ENCODE measurements at regions not wholly inside any gene's neighbourhood (a gene's known extent, or its start where the extent isn't known, plus 50 kb on each side); places are given as distances from the start of the nearest gene placed in this dataset.
"Not testable (repeated sequence)": the region's sequence is repeated elsewhere in the genome, so short reads cannot be mapped to it uniquely, and the experiment has no call there.

DNA sequence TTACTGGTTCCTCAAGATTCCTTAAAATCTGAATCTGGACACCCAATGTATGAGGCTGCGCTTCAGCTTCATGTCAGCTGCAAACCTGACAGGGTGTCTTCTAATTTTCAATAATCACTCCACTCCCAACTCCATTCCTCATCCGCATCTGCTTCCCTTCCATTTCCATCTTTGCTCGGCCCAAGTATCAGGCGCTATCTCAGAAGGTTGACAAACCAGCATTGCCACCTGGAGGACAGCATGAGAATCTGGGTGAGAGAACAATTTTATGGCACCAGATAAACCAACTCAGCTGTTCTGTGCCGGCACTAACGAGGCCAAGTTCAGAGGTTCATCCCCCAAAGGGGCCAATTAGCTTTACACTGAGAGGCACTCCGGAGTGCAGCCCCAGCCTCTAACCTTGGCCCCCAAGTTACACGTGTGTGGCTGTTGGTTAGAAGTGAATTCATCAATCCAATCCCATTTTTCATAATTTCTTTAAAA lies 79.1 kb upstream of the LMO2 start:
- DNase-seq: peak; percentile 5

DNA sequence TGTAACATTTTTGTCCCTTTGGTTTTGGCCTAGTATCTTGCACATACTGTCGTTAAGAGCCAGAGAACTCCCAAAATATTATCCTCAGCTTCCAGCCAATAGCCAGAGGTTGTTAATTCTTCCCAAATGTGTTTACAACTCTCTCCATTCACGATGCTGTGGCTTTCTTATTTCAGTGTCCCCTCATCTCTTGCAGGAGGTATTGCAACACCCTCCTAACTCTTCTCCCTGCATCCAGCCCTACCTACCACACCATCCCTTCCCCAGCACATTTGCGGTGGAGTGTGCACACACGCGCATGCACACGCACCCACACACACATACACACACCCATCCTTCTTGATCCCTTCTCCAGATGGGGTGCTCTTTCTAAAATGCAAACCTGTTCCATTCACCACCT lies 75.6 kb upstream of the LMO2 start:
- no peak for DNase-seq

DNA sequence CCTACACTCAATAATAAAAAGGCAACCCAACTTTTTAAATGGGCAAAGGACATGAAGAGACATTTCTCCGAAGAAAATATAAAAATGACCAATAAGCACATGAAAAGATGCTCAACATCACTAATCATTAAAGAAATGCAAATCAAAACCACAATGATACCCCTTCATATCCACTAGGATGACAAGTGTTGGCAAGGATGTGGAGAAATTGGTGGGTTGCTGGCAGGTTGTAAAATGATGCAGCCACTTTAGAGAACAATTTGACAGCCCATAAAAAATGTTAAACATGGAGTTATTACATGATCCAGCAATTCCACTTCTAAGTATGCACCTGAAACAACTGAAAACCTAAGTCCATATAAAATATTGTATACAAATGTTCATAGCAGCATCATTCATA lies 73.2 kb upstream of the LMO2 start:
- DNase-seq: no peak

DNA sequence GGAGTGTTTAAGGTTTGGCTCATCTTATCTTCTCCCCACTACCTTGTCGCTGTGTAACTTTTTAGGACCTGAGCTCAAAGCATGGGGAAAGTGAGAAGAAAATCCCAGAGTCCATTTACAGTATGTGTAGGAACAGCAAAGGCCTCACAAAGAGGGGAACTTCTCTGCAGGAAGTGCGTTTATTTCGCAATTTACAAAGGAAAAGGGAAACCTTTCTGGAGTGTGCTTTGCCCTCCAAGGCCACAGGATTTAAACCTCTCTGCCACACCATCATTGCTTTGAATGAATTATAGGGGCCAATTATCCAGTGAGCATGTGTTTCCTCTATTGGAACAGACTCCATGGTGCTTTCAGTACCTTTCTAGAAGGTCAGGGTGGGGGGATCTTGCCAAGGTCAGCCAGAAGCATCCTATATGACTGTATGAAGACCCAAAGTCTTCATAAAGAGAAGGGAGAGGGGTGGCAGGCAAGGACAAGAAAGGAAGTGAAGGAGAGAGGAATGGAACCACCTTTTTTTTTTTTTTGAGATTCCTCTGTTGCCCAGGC lies 68.1 kb upstream of the LMO2 start:
- no peak for DNase-seq

DNA sequence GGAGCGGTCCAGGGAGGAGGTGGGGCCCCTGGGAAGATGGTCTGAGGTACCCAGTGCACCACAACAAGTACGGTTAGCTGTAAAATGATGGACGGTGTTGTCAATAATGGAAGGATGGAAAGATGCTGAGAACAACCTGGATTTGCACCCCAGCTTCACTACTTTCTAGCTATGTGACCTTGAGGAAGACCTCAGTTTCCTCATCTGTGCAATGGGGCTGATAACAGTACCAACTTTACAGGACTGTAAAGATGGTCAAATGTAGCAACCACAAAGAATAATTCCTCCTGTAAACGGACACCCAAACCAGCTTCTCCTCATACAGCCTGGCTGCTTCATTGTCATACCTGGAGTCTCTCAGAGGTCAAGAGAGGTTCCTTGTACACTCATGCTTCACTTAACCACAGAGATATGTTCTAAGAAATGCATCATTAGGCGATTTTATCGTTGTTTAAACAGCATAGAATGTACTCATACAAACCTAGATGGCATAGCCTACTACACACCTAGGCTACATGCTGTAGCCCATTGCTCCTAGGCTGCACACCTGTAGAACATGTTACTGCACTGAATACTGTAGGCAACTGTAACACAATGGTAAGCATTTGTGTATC lies 65.5 kb upstream of the LMO2 start:
- no peak for DNase-seq

DNA sequence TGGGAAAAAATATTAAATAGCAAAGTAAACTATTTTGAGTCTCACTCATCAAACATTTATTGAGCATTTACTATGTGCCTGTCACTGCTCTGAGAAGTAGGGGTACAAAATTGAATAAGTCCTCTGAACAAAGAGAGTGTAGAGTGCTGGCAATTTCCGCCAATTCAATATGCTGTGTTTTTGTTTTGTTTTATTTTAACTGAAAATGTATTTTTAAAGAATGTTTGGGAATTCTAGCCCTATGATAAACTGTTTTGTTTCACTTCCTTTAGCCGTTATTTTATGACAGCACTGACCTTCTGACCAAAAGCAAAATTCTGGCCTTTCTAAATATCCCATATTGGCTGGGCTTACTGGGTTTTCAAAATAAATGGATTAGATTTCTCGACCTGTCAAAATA lies 64.7 kb upstream of the LMO2 start:
- DNase-seq: no peak

DNA sequence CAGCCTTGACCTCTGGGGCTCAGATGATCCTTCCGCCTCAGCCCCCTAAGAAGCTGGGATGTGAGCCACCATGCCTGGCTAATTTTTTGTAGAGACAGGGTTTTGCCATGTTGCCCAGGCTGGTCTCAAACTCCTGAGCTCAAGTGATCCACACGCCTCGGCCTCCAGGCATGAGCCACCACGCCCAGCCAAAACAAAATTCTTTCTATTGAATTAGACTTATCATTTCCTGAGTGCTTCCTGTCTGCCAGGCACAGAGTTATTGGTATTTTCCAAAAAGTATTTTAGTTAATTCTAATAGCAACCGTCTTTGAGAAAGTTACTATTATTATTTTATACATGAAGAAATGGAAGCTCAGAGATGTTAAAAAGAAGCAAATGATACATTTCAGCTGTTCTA lies 61.4 kb upstream of the LMO2 start:
- DNase-seq: no peak

DNA sequence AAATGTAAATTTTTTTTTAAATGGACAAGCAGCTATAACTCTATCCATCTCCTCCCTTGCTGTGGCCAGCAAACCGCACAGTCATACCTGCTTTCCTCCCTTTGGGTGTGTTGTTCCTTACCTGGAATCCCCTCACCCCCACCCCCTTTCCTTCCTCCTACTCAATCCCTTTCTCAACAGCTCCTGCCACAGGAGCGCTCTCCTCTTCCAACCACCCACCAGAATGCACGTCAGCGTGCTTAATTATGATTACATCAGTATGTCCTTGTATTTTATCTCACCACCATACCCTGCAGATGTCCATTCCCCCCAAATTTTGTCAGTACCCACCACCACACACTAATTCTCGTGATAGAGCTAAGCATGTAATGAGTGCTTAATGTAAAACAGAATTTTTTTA lies 60.9 kb upstream of the LMO2 start:
- DNase-seq: no peak

DNA sequence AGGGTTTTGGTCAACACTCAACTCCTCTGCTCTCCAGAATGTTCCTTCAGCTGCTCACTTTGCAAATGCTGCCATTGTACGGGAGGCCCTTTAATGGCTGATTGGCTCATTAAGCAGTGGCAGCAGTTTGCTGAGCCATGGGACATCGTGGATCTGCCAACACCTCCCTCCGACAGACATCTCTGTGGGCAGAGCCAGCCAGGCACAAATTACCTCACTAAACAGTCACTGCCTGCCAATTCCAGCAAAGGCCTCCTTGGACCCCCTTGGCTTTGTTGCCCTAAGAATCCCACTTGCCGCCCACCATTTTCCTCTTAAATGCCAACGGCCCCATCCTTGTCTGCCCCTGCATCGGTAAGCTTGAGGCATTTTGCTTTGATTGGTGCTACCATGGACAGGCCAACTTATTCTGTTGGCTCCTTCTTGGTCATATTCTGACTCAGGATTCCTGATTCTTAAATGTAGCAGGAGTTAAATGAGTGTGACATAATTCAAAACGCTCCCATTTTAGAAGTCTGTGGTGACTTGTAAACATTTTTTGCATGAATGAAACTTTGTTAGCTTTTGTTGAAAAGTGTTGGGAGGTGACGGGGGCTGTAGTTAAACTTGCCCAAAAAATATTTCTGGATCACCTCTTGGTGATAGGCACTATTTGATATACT lies 57.5 kb upstream of the LMO2 start:
- DNase-seq: no peak

DNA sequence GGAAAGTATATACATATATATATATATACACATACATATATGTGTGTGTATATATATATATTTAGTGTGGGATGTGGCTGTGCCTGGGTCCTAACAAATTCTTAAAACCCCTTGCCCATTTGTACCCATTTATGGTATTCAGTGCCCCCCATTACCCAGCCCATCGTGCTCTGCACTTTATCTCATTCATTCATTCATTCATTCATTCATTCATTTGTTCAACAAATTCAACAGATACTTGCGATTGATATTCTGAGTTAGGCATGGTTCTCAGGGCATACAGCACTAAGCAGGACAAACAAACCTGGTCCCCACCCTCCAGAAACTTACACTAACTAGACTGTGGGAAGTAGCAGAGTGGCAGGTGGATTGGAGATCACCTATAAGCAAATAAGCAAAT lies 56.6 kb upstream of the LMO2 start:
- no peak for DNase-seq

DNA sequence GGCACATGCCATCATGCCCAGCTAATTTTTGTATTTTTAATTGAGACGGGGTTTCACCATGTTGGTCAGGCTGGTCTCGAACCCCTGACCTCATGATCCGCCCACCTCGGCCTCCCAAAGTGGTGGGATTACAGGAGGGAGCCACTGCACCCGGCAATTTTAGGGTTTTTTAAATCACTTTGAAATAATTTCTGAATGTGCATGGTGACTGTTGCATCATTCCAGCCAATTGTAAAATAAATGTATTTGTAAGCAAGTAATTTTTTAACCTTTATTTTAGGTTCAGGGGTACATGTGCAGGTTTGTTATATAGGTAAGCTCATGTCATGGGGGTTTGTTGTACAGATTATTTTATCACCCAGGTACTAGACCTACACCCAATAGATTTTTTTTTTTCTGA lies 56.0 kb upstream of the LMO2 start:
- not testable (repeated sequence) for DNase-seq

DNA sequence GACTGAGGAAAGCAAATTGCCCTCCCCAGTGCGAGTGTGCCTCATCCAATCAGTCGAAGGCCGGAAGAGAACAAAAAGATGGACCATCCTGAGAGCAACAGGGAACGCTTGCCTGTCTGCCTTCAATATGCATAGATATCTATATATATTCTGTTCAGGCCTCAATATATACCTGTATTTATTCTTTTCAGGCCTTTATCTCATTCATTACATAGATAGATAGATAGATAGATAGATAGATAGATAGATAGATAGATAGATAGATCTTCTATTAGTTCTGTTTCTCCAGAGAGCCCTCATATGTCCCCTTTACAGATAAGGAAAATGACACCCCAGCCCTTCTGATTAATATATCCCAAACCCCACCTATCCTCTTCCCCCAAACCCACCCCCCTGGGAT lies 55.1 kb upstream of the LMO2 start:
- no peak for DNase-seq

DNA sequence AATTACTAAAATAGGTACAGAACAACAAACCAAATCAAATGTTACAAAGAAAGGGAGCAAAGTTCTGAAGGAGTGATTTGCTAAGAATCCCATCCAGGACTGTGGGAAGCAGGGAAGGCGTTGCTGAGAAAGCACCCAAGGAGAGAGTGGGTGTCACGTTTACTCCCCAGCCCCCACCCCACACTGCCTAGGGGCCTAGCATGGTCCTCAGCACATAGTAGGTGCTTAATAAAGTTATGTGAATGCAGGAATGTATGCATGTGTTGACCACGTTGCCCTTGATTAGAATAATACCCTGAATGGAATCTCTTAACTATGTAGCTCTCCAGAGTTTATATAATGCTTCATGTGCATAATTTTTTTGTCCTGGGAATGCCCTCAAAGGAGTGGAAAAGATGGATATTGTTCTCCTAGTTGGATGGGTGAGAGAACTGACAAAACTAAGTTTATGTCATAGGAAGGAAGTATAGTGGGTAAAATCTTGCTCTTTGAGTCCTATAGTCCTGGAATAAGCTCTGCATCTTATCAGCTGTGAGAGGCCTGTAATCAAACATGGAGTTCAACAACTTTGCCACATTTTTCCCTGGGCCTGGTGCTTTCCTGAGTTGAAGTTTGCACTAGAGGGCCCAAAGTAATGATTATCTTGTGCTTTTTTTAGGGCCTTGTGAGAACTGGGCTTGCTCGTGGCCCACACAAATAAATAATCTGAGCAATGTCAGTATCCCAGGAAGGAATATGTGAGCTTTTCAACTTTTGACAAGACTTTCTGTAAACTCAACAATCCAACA lies 53.8 kb upstream of the LMO2 start:
- no peak for DNase-seq

DNA sequence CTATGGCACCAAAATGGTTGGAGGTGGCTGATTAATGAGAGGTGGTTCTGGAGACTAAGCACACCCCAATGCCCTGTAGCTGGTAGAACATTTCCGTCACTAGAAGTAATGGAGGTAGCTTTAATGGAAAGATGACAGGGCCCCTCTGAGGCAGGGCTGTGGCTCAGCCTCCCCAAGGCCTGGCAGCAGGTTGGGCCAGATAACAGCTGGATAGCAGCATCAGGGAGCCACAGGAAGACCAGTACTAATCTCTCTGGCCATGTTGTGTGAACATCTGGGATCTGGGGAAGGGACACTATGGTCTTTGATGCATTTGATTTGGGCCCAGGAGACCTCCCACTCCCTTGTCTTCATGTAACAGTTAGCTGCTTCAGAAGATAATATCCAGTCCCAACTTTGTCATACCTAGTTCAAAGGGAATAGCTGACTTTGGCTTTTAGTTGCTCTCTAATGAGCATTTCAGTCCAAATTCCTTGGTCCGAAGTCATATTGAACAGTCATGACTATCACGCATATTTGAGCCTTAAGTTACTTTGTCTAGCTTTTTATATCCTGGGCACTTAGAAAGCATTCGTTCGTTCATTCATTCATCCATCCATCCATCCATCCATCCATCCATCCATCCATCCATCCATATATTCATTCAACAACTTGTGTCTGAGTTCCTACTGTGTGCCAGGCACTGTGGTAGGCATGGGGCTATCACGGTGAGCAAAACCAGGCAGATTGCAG lies 53.0 kb upstream of the LMO2 start:
- DNase-seq: no peak

DNA sequence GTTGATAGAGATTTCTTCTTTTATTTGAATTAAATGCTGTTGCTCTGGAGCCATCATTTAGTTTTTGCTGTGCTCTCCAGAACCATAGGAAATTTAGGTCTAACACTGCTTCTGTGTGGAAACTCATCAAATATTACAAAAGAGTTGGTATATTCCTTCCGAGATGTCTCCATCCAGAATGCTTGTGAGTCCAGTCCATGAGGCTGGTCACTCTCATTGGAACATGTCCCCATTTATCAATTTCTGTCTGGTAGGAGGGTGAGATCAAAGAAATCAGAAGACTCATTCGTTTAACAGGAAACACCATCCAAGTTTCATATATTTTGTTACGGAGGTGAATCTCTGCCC lies 52.4 kb upstream of the LMO2 start:
- DNase-seq: no peak

DNA sequence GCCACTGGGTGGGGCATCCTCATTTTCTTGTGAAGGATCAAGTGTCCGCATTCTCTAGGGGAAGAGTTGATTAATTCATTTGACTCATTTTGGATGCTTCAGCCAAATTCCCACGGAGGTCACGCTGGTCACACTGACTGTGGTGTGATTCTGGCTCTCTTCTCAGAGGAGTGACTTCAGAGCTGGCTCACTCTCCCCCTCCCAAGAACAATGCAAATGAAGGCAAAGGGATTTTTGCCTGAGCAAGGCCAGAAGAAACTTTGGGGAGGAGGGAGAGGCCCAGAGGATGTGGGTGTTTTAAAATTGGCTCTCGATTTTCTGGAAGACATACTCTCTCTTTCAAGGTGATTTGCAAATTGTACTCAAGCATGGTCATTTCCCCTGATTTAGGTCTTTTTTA lies 51.1 kb upstream of the LMO2 start:
- DNase-seq: no peak

DNA sequence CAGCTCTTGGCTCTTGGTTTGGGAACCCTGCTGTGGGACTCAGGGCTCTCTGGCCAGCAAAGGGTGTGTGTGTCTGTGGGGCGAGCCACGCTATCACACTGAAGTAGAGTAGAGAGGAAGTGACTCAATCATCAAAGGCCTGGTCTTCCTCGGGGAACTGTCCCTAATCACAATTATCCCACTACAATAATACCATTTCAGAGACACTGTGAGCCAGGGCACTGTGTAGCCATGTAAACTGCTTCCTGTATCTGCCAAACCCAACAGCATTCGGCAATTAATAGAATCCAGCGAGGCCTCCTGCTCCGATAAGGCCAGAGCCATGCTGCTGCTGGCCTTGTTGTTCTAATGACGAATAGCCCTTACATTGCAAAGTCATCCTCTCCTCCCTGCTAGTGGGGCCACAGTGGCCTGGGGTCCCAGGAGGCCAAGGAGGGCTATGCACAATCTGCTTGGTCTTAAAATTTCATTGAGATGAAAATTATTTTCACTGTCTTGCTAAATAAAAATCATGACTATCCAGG lies 49.8 kb upstream of the LMO2 start:
- no peak for DNase-seq
